ENCODE measurements at regions not wholly inside any gene's neighbourhood (a gene's known extent, or its start where the extent isn't known, plus 50 kb on each side); places are given as distances from the start of the nearest gene placed in this dataset.

DNA sequence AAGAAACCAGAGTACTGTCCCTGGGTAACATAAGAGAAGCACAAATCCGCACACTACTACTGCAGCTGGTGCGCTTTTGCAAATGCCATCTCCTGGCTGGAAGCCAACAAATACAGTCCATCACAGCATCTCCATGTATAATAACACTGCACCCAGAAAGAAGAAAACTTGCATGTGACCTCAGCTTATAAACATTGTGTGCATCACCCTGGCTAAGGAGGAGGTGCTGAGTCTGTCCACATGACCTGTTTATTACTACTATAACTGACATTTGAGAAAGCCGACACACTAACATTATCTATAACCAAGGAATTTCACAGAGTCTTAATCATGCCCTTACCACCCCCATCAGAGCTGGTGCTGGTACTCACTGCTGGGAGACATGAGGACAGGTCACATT, 516.8 kb downstream of the CFAP47 start:
- peak in 1 of 3 experiments; percentile 19 for DNase-seq

DNA sequence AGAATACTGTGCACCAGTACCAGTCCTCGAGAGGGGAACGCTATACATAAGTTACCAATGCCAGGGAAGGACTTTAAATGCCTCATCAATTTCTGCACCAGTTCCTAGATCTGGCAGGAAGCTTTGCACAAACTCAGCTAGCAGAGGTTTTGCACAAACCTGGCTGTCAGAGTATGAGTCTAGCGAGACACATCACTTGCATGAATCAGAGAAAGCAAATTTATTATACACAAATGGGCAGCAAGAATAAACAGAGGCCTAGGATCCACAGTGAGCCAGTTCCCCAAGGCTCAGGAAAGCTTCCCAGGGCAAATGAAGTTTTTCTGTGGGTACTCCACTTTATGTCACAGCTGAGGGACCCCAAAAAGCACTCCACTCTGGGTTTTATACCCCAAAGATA, 523.5 kb downstream of the CFAP47 start:
- DNase-seq, result no peak

GRCh38 chrX:36445566-36445965, 526.0 kb downstream of the CFAP47 start:
- DNase-seq, result no peak

DNA sequence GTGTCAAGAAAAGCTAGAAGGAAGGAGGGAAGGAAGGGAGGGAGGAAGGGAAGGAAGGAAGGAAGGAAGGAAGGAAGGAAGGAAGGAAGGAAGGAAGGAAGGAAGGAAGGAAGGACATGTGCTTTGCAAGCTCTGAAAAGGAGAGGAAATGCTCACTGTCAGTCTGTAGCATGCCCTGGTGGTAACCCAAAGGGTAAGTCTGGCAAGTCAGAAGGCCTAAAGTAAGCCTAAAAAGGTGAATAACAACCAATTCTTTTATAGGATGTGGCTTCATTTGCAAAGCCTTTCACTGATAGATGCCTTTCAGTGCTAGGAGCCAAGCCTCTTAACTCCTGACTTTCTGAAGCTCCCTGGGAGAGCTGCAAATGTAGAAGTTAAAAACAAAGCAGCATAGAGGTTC, 542.6 kb downstream of the CFAP47 start:
- no peak for DNase-seq

- no peak for DNase-seq
These were observed 527.6 kb upstream of the FAM47C start for GRCh38 chrX:36480441-36480990.

DNA sequence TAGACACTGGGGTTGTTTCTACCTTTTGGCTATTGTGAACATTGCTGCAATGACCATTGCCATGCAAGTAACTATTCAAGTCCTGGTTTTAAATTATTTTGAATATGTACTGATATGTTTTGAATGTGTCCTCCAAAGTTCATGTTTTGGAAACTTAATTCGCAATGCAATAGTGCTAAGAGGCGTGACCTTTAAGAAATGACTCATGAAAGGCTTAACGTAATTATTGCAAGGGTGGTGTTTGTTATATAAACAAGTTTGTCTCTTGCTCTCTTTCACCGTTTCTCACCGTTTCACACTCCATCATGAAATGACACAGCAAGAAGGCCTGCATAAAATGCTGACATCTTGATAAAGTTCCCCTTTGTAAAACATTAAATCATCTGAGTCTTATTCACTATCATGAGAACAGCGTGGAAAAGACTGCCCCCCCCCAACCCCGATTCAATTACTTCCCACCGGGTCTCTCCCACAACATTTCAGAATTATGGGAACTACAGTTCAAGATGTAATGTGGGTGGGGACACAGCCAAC, 506.9 kb upstream of the FAM47C start:
- DNase-seq, result no peak

DNA sequence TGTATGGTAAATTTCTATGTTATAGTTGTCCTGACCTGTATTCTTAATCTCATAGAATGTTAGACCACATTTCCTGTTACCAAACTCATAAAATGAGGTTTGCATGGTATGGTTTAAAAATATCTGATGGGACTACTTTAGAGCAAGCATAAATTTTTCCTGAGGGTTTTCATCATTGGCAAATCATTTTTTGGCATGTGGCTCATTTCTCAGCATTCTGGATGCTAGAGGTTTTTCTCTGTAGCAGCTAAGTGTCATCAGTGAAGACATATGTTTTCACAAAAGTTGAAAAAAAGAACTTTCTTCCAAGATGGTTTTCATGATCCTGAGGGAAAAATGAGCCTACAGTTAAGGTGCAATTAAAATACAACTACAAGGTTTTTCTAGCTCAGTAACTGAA, 503.5 kb upstream of the FAM47C start:
- no peak for DNase-seq

GRCh38 chrX:36508042-36508441, 500.1 kb upstream of the FAM47C start:
- DNase-seq, result no peak

DNA sequence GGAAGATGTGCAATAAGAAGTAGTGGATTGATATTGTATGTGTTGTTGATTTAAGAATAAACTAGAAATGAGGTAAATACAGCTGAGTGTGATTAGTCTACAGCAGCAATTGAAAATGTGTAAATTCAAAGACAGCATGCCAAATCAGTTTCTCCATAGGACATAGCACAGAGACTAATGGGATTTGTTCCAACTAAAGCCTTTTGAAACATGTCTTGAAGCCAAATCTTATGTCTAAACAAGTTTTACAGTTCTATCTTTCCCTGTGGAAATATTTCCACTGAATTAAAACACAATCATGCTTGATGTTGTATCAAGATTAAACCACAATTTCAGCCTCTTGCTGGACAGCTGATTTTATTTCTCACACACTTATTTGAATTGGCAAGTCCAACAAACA, 497.4 kb upstream of the FAM47C start:
- no peak for DNase-seq

DNA sequence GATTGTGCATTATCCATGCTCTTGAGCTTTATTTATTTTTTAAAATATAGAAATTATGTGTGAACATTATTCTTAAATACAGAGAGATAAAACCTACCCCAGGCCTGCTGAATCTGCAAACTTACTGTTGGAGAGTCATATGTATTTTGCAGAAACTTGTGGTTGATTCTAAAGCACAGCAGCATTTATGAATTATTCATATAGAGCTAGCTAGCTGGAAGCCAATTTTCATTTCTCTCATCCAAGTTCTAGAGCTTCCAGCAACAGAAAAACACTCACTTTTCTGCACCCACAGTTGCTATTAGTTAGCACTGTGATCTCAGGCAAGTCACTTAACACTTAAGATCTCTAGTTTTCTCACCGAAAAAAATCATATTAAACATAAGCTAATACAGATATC, 479.5 kb upstream of the FAM47C start:
- no peak for DNase-seq

GRCh38 chrX:36534900-36535299, 473.3 kb upstream of the FAM47C start:
- DNase-seq, result peak in 1 of 3 experiments; percentile 13

DNA sequence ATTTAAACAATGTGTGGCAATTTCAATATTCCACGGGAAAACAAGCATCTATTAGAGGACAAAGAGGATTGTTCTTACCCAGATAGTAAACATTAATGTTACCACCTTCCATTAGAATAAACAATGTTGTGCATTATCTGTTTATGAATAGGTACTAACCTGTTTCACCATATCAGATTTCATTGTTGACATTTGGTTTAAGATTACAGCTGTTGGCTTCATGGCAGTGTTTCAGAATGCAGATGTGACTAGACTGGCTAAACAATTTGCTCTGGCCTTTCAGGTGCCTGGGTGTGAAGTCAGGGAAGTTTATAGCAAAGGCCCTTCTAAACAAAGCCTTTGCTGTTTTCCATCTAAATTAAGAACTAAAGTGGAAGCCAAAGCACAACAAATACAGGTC, 464.7 kb upstream of the FAM47C start:
- peak in 2 of 3 experiments; percentile 10 to 74 for DNase-seq

DNA sequence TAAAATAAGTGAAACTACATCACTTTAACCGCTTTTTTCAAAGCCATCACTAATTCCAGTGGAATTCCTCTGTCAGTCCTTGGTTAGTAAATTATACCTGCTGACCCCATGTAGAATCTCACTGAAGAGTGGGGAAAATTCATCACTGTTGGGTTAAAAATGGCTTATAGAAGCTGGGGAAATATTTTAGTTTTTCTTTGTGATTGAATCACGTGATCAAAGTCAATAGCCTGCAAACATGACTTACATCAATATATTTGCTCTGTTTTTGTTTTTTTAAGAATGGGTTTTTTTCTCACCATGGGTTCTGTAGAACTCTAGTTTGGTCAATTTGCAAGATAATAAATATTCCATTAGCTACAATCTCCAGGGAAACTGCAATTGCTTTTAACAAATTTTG, 445.2 kb upstream of the FAM47C start:
- no peak for DNase-seq

DNA sequence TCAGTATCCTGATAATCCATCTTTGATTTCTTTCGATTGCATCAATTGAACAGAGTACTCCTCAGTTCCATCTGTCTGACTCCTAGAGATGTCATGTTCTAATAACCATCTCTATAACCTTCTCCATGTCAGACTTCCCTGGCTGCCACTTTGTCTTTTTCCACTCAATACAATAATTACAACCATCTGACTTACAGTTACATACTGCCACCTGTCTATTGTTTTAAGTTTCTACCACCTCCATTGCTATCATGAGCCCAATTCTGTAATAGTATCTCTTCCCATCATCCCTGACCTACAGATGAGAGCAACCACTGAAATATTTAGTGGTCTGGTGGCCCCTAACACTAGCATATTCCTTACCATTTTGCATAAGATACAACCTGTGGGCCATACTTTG, 439.2 kb upstream of the FAM47C start:
- peak in 2 of 3 experiments; percentile 8 to 49 for DNase-seq

GRCh38 chrX:36573720-36574119, 434.4 kb upstream of the FAM47C start:
- no peak for DNase-seq

- DNase-seq, result no peak
These were observed 432.5 kb upstream of the FAM47C start for GRCh38 chrX:36575670-36576069.

- DNase-seq, result no peak
These were observed 431.2 kb upstream of the FAM47C start for GRCh38 chrX:36577006-36577405.

DNA sequence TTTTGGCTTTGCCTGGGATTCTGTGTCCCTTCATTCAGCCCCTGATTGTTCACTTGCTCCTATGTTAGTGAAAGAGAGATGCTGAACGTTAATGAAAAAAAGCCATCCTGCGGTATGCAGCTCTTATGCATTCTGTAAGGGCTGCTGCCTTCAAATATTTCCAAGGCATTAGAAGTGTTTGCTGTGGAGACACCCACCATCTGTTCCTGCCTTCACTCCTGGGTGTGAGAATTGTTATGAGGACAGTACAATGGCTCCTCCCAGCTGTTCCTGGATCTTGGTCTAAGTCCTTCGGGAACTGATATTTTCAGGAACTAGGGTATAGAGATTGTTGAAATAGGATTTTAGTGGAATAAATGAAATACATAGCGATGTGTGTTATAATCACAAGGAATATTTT, 427.1 kb upstream of the FAM47C start:
- DNase-seq, result no peak

DNA sequence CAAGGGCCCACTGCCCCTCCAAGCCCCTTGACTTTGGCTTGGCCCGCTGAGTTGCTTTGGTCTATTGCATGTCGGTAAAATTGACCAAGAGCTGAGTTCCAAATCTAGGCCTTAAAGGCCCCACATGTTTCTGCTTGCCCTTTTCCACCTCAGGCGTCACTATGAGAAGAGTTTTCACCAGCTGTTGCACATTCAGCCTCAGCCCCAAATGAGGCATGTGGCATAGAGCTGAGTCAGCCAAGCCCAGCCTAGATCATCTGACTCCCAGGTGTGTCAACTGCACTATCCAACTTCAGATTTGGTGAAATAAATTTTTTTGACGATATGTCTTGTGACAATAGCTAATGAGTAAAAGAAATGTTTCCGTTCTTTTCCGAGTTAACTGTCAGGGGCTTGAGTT, 424.5 kb upstream of the FAM47C start:
- no peak for DNase-seq

DNA sequence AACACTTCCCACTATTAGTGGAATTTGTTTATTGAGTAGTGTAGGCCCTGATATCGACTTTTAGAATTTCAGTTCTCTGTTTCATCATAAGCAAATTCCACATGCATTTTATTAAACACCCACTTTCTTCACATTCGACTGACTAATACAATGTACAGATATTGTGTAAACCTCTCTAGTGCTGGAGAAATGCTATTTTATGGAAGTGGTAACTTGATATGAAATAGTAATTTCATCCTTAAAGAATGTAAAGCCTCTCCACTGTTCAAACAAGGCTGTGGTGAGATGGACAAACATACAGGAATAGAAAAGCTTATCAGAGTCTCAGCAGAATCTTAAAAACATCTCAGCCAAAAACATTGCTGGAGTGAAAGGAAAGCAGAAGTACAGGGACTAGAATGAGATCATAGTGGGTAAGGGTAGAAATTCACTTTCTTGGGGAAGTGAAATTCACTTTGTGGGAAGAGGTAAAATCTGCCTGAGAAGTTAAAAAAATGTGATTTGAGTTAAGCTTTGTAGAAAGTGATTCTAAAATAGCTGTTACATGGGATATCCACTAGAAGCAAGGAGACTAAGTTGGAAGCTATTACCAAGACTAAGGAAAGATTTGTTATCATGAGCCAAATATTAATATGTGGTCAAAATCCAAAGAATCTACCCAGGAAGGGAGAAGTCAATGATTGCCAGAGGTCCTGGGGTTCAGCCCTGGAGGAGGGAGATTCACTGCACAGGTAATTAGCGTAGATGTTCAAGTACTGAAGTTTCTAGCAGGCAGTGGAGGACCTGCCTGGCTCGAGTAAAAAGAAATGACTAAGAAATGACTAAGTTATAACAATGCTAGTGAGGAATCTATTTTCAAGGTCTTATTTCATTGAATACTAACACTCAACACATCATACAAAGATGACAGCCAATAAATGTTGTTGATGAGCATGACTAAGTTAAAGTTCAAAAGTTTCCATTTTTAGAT, 398.3 kb upstream of the FAM47C start:
- no peak for DNase-seq

GRCh38 chrX:36626898-36627297, 381.3 kb upstream of the FAM47C start:
- DNase-seq, result no peak

- peak in 1 of 3 experiments; percentile 21 for DNase-seq
These were observed 367.9 kb upstream of the FAM47C start for GRCh38 chrX:36640232-36640631.

DNA sequence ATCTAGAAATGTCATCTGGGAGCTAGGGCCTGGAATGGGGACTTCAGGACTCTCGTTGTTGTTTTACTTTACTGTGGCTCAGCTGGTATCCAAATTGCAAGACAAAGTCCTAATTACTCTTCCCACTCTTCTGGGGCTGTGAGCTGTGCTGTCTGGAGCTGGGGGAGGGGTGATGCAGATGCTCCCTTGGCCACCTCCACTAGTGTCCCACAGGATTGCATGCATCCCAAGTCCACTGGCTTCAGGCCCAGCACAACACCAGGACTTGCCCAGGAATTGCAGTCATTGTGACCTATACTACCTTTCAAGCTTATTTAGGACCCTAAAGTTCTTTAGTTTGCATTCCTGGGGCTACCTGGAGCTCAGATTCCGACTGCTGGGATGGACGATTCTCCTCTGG, 366.1 kb upstream of the FAM47C start:
- DNase-seq, result no peak

GRCh38 chrX:36650622-36651021, 357.5 kb upstream of the FAM47C start:
- DNase-seq, result no peak

Data from NCI-H1417 (cell line).